SK-N-MC (cell line): ENCODE measurements at regions not wholly inside any gene's neighbourhood (a gene's known extent, or its start where the extent isn't known, plus 50 kb on each side); places are given as distances from the start of the nearest gene placed in this dataset.

Experiments used
- EZH2 ChIP-seq: fragments of 200-600 bp; sonication (generic); IDR thresholded peaks from one replicate; pipeline ENCODE4 v1.6.1; 2017; ENCODE audit warnings: antibody characterized with exemption
- FOXP2 ChIP-seq: optimal IDR thresholded peaks from 2 replicates; pipeline ENCODE3; 2011; ENCODE audit warnings: mild to moderate bottlenecking, moderate library complexity; ENCODE audit not compliant: insufficient read depth; ENCODE audit errors: extremely low read length, control extremely low read depth
- POLR2AphosphoS5 ChIP-seq: IDR thresholded peaks from 2 replicates; pipeline ENCODE4 v1.6.1; 2012; ENCODE audit warnings: mild to moderate bottlenecking, low read depth, low read length, borderline replicate concordance

GRCh38 chr9:761793-762560 is 79.5 kb upstream of the DMRT1 start:
- TF ChIP-seq POLR2AphosphoS5 (no peak), EZH2 (no peak), FOXP2 (no peak)
